Urothelium cell line (cell line): ENCODE measurements at regions not wholly inside any gene's neighbourhood (a gene's known extent, or its start where the extent isn't known, plus 50 kb on each side); places are given as distances from the start of the nearest gene placed in this dataset.

Experiments used
- DNase-seq: peaks from one replicate; pipeline ENCODE4 v3.0.0; 2011; ENCODE audit warnings: low spot score, mixed read lengths
- FAIRE-seq: peaks from 2 replicates; lab custom pipeline; 2011; peaks lifted over from hg19 to GRCh38; lab: Jason Lieb, UNC

DNA sequence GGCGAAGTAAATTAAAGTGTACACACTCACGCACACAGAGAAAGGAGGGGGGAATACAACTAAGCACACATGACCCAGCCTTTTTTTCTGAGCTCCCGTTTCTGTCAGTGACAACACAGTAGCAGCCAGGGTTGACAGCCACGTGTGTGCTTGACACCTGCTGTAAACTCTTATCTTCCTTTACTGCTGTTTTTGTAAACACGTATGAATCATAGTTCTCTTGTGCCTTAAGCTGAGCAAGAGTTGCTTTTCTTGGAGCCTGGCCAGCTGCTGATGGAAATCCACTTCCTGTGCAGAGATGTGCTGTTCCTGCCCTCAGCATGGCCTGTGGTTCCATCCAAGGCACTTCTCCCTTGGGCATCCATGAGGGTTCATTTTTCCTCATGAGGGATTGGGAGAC lies 561.9 kb downstream of the GALR1 start:
- peak; percentile 55 for DNase-seq
- no peak for FAIRE-seq

DNA sequence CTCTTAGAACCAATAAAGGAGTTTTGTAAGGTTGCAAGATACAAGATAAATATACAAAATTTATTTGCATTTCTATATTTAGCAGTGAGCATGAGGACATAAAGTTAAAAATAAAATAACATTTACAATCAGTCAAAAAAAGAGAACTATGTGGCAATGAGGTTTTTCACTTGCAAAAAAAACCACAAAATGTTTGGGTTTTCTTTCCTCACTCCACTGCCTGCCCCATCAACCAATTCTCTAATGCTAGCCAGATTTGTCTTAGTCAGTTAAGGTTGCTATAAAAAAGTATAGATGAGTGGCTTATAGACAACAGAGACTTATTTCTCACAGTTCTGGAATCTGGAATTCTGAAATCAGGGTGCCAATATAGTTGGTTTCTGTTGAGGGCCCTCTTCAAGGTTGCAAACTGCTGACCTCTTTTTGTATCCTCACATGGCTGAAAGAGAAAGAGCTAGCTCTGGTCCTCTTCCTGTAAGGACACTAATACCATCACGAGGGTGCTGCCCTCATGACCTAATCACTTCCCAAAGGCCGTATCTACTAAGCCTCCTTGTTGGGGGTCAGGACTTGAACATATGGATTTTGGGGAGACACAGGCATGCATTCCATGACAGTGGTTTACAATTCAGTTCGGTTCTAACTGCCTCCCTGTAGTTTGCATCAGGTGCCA lies 566.2 kb downstream of the GALR1 start:
- DNase-seq (no peak), FAIRE-seq (no peak)

DNA sequence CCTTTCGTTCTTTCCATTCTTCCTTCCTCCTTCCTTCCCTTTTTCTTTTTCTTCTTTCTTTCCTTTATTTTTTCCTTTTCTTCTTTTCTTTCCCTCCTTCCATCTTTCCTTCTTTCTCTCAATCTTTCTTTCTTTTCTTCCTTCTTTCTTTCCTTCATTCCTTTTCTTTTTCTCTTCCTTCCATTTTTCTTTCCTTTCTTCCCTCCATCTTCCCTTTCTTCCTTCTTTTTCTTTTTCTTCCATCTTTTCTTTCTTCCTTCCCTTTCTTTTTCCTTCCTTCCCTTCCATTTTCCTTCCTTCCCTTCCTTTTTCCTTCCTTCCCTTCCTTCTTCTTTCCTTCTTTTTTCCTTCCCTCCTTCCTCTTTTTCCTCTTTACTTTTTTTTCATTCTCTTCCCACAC lies 568.7 kb downstream of the GALR1 start:
- FAIRE-seq (no peak), DNase-seq (no peak)

DNA sequence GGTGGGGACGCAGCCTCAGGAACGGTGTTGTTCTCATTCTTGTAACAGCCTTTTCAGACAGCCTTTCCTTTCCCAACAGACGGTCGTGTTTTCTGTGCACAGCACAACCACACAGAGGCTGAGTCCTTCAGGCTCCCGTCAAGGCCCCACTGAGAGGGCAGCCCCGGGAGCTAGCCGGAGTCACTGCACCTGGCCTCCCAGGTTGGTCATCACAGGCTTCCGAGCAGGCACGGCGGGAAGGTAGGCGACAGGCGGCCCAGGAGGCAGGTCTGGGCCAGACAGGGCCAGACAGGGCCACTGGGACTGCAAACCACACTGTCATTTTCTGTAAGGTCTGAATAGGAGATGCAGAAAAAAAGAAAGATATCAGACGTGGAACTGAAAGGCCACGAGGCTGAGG lies 570.8 kb downstream of the GALR1 start:
- DNase-seq (no peak), FAIRE-seq (no peak)

DNA sequence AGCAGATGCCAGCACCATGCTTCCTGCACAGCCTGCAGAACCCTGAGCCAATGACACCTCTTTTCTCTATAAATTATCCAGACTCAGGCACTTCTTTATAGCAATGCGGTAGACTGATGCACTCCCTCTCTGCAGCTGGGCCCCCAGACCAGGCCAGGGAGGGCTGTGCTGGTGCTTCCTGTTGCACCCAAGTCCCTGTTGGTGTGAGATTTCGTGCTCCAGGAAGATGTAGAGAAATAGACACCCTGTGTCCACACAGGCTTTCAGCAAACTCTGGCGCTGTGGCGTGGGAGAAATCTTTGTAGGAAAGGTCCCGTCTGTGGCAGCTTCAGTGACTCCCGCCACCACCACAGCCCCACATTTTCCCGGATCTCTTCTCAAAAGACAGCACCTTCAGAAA lies 572.2 kb downstream of the GALR1 start:
- FAIRE-seq (no peak), DNase-seq (no peak)

DNA sequence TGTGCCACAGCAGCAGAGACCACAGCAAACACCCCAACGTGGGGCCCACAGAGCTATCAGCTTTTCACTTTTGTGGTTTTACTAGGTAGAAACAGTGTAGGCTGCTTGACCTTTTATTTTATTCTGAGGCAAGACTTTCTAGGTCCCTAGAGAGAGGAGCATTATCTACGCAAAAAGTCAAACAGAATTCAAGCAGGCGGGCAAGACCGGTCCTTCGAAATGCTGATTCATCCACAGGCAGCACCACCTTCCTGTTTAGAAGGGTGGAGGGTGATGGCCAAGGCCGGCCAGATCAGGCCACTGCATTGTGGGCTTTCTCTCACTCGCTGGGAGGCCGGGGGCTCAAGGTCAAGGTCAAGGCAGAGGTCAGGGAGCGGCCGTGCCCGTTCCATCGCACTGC lies 573.0 kb downstream of the GALR1 start:
- no peak for DNase-seq
- FAIRE-seq = no peak

DNA sequence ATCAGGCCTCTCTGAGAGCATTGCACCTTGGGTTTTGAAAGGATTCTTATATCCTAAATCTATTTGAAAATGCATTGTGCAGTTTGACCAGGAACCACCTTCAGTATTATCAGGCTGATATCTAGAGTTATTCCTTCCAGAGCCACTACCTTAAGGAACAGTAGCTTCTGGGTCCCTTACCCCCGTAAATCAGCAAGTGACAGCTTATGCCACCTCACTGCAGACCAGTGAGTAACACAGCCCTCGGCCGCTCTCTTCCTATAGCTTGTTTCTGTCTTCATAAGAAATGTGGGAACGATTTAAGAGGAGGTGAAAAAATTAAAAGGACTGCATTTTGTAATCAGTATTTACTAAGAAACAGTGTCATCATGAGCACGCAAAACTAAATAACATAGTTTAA lies 584.2 kb downstream of the GALR1 start:
- FAIRE-seq (no peak), DNase-seq (no peak)

DNA sequence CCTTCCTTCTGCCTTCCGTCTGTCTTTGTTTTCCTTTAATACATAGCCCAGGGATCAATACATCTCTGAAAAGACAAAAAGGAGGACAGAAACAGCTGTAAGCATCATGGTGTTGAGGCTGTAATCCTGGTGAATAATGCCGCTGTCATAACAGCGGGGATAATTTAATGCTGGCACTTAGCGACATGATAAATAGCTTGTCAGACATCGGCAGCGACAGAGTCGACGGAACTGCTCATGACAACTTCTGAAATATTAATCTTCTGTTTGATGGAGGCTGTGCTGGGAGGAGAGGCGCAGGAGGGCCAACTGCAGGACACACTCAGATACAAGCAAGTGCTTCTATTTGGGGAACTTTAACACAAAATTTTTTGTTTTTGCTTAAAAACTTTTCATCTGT lies 602.2 kb downstream of the GALR1 start:
- FAIRE-seq = no peak
- DNase-seq = no peak

DNA sequence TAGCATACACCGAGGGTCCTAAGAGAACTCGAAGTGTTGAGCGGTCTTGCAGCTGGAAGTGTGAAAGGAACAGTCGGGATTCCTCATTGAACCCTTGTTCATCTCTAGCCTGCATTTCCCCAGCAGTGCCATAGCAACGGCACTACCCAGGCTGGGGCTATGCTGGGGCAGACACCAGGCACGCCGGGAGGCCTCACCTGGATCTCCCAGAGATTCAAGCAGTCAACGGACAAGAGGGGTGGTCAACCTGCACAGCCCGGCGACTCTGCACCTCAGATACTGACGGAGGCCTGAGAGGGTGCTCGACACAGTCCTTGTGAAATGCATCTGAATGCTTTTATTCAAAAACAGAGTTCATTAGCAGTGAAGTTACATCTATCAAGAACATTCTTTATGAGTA lies 604.2 kb downstream of the GALR1 start:
- no peak for DNase-seq
- FAIRE-seq = no peak

DNA sequence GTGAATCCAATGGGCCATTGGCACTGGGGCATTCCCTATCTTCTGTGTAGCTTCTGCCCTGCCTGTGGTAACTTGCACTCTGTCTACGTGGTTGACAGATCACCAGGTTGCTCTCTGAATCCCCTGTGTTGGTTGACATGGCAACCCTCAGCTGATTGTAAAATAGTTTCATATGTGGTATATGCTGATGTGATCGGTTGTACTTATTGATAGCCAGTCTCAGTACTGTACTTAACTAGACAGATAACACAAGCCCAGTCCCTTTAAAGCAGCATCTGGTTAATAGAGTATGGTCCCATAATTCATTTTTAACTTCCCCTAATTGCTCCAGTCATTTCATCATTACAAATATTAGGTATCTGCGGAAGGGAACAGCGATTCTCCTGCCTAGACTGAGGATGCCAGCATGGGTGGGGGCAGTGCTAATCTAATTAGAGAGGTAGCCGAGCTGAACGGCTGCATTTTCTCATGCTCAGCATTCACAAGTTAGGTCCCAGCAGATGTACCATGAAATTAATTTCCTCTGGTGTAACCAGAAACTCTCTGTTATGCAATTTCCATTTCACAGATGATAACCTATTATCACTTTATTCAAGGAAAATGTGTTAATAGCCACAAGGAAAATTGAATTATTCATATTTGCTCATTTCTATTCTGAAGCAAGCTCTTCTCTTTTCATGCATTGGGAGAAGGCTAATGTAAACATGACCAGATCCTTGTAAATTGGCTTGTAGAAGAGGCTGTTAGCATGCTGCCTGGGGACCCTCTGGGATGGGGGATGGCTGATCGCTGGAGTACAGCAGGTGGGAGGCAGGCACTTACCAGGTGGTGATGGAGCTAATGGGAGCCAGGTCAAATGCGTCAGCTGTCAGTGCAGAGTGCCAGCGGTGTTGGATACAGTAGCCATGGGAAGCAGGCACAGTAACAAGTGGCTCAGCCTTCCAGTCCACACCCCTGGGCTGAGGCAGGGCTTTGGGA lies 608.3 kb downstream of the GALR1 start:
- FAIRE-seq (no peak), DNase-seq (no peak)

DNA sequence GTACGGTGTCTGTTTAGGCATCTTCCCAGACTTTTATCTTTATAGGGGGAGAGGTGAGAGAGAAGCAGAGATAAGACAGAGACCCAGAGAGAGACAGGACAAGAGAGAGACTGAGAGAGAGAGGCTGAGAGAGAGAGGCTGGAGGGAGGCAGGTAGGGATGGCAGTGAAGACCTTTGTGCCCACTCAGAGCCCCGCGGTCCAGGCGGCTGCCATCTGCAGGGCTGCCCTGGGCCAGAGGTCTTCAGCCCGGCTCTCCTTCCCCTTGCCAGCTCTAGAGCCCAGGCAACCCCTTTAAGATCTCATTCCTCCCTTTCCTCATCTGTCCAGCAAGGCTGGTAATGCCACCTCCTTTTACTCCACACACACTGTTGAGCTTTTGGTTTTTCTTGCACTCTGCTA lies 610.0 kb downstream of the GALR1 start:
- DNase-seq = no peak
- FAIRE-seq = no peak

DNA sequence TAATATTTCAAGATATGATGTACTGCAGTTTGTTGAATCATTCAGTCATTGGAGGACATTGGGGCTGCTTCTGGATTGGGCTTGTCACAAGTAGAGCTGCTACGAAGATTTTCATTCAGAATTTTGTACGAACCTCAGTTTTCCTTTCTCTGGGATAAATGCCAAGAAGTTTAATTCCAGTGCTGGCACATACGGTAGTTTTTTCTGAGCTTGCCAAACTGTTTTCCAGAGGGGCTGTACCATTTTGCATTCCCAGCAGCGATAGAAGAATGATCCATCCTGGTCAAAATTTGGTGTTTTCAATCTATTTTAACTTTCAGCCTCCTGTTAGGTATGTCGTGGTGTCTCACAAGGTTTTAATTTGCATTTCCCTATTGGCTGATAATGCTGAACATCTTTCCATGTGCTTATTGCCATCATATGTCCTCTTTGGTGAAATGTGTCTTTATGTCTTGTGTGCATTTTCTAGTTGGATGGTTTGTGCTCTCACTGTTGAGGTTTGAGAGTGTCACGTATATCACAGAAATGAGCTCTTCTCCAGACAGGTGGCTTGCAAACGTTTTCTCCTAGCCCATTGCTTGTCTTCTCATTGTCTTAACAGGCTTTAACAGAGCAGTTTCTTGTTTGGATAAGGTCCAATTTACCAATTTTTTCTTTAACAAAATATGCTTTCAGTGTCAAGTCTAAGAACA lies 612.6 kb downstream of the GALR1 start:
- DNase-seq = no peak
- no peak for FAIRE-seq

DNA sequence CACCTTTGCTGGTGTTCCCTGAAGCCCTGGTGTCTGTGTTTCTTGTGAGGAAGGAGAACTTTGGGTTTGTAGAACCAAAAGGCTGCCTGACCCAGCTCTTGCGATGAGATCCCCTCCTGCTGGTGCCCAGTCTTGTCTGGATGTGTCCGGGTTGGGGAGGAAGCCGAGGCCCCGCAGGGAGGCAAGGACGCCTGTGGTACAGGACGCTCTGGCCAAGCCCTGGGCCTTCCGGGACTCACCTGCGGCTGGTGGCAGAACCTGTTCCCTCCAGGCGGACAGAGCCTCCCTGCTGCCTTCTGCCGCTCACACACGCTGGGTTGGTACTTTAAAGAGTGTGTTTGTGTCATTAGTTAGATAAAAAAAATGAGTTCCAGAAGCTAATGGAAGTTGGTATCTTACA lies 616.2 kb downstream of the GALR1 start:
- no peak for DNase-seq
- FAIRE-seq = no peak

DNA sequence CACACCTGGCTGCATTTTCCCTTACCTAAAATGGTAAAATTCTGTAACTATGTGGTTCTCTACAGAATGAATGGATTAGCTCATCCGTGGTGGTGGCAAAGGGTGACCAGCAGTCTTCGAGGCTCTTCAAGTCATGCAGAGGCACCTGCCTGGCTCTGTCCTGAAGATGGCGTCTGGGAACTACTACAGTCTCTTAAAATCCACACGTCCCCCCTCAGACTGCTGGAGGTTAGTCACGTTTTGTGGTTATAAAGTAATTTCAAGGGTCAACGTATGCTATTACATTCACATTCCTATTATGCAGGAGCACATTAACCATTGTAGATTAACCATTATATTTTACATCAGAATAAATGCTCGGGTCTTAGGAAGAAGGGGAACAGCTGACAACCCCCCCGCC lies 616.7 kb downstream of the GALR1 start:
- FAIRE-seq = no peak

DNA sequence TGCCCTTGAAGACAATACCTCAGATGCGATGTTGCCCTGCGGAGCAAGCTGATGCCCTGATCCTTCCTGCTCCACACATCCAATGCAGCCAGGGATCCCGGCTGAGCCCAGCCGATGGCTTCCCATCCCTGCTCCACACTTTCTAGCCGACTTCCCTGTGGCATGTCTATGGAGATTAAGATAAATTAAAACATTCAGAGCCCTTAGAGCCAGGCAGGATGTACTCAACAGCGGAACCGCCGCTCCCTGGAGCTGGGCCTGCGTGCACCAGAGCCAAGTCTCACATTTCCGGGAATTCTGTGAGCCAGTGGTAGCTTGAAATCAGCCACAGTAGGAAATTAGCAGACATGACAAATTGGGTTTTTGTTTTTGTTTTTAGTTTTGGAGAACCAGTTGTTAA lies 620.6 kb downstream of the GALR1 start:
- FAIRE-seq = no peak
- no peak for DNase-seq

More for the DNA sequence above, 616.7 kb downstream of the GALR1 start:
- DNase-seq = no peak

DNA sequence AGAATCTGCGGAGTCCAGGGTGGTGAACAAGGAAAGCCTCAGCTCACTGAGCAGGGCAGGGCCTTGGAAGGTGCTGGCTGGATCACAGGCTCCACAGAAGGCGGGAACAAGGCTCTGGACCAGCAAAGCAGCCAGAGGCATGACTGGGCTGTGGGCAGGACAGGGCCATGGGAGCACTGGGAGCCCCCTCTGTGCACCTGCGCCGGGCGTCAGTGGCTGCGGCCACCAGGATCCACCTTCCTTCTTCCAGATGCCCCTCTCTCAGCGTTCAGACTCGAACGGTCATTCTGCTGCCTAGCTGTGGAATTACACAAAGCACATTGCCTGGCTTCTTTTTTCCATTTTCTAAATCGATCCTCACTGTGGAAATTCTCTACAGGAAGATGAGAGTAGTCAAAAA lies 621.2 kb downstream of the GALR1 start:
- DNase-seq = no peak
- no peak for FAIRE-seq

DNA sequence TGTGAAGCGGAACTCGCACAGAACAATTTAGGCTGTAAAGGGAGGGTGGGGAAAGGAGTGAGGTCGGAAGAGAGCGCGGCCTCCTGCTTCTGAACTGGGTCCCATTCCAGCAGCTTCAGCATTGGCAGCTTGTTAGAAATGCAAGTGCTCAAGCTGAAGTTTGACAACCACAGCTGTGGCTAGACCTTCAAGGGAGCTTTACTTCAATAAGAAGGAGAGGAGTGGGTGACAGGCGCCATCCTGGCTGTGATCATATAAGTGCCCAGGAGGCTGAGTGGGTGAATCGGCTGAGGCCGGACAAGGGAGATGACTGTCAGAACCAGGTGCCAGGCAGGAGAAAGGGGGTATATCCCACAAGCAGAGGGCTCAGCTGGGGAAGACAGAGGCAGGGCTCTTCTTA lies 622.5 kb downstream of the GALR1 start:
- FAIRE-seq (no peak), DNase-seq (no peak)

DNA sequence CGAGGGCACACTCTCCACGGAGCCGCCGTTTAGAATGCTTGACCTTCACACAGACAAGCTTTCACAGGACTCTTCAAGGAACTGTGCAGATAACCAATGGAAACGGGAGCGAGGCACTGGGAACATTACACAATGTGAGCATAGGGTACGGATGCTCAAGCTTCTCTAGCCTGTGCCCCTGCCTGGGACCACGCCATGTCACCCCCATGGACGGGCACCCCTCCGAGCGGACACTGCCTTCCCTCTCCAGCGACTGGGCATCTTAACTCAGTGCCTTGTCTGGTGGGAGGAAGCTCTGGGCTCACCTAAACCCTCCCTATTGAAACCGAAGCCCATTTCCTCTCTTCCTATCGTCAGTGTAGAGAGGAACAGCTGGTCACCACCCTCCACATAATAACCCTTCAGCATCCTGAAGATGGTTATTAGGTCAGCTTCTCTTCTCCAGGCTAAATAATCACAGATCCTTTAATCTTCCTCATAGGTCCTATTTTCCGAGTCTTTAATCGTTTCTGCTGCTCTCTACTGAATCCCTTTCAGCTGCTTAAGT lies 626.7 kb downstream of the GALR1 start:
- no peak for FAIRE-seq
- DNase-seq = no peak

DNA sequence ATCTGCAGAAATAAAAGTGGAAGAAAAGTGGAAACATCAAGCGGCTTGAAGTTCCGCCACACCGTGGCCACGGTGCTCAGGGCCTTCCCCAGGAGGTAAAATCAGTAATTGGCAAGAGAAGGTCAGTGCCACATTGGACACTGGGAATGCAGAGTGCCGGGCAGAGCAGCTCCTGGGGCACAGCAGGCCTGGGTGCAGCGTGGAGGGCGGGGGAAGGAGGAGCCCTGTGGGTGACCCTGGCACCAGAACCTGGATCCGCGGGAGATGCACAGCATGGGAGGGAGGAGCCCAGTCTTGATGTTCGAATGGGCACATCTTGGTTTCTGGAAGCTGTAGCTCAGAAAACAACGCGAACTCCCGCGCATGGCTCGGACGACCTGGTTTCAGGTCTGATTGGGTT lies 630.2 kb downstream of the GALR1 start:
- DNase-seq = no peak
- no peak for FAIRE-seq

DNA sequence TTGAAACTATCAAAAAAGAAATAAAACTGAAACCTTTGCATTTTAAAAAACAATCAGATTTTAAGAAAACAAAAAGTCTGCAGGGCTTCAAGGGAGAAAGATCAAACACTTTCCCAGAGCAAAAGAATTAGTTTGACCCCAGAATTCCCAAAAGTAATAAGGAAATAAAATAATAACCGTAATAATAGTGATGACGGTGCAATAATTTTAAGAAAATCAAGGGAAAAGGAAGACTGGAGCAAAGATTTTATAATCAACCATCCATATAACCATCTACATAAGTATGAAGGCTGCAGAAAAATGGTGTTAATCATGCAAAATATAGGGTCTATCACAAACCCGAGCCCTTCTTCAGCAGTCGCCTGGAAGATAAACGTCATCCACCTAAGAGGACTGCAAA lies 634.8 kb downstream of the GALR1 start:
- no peak for FAIRE-seq
- no peak for DNase-seq

DNA sequence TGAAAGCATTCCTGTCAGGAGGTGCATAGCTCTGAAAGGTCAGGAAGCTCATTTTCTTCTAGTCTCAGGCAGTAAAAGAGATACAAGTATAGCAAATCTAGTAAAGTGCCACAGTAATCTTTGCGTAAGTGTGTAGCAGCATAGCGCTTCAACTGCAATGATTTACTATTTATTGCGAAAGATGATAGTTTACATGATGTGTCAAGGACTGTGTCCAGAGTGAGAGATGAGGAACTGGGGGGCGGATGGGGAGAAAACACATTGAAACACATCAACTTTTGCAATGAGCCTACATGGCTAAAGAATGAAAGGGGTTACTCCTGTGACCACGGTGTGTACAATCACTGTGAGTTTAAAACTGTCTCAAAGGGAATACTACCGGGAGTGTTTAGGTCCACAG lies 644.4 kb downstream of the GALR1 start:
- no peak for FAIRE-seq

More for the DNA sequence above, 644.4 kb downstream of the GALR1 start:
- no peak for DNase-seq
